DND-41 (cell line): ENCODE measurements at regions not wholly inside any gene's neighbourhood (a gene's known extent, or its start where the extent isn't known, plus 50 kb on each side); places are given as distances from the start of the nearest gene placed in this dataset.

Source experiments
- CTCF ChIP-seq: IDR thresholded peaks from 2 replicates; pipeline ENCODE4 v1.5.1; 2012; ENCODE audit warnings: borderline replicate concordance, low read length, moderate library complexity, mild to moderate bottlenecking; ENCODE audit not compliant: poor library complexity, severe bottlenecking; ENCODE audit errors: extremely low read depth
- EZH2 ChIP-seq: IDR thresholded peaks from 3 replicates; pipeline ENCODE4 v1.6.1; 2012; ENCODE audit warnings: borderline replicate concordance, low read depth, mild to moderate bottlenecking, moderate library complexity, low read length, inconsistent platforms; ENCODE audit not compliant: severe bottlenecking

DNA sequence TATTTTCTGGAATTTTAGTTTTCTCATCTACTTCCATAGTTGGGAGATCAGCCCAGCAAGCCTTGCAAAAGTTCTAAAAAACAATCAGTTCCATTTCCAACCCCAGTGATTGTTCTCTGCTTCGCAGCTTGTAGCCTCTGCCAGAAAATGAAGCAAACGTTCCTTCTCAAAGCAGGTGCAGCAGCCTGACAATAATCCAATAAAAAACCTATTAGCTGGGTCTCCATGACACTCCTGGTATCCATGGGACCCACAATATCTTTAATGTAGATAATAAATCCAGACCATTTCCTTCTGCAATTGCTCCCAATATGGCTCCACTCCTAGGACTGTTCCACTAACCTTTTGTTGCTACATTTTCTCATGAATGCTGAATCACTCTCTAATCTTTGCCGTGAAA lies 140.8 kb upstream of the SETBP1 start:
- TF ChIP-seq CTCF (no peak), EZH2 (no peak)
